ENCODE measurements at regions not wholly inside any gene's neighbourhood (a gene's known extent, or its start where the extent isn't known, plus 50 kb on each side); places are given as distances from the start of the nearest gene placed in this dataset.

GRCh38 chr15:38826880-38827279 is 262.3 kb upstream of the RASGRP1 start:
- Mint-ChIP-seq H3K27ac (no peak overlapping the region), H3K4me1 (ENCODE audit: low read depth) (no peaks in the 10 kb centered on the region), H3K36me3 (ENCODE audit: insufficient read depth) (no peaks in the 10 kb centered on the region), H3K9me3 (ENCODE audit: low read depth) (no peaks in the 10 kb centered on the region), H3K27me3 (peaks cover 11% of the 10 kb centered on the region), H3K4me3 (ENCODE audit: low read depth) (no peak overlapping the region)
- no peak for DNase-seq (ENCODE audit: low spot score, unreplicated experiment)
- TF ChIP-seq, protein P1, sequence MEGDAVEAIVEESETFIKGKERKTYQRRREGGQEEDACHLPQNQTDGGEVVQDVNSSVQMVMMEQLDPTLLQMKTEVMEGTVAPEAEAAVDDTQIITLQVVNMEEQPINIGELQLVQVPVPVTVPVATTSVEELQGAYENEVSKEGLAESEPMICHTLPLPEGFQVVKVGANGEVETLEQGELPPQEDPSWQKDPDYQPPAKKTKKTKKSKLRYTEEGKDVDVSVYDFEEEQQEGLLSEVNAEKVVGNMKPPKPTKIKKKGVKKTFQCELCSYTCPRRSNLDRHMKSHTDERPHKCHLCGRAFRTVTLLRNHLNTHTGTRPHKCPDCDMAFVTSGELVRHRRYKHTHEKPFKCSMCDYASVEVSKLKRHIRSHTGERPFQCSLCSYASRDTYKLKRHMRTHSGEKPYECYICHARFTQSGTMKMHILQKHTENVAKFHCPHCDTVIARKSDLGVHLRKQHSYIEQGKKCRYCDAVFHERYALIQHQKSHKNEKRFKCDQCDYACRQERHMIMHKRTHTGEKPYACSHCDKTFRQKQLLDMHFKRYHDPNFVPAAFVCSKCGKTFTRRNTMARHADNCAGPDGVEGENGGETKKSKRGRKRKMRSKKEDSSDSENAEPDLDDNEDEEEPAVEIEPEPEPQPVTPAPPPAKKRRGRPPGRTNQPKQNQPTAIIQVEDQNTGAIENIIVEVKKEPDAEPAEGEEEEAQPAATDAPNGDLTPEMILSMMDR (IDR thresholded peaks at IDR 0.05; ENCODE audit: unreplicated experiment), result no peak

DNA sequence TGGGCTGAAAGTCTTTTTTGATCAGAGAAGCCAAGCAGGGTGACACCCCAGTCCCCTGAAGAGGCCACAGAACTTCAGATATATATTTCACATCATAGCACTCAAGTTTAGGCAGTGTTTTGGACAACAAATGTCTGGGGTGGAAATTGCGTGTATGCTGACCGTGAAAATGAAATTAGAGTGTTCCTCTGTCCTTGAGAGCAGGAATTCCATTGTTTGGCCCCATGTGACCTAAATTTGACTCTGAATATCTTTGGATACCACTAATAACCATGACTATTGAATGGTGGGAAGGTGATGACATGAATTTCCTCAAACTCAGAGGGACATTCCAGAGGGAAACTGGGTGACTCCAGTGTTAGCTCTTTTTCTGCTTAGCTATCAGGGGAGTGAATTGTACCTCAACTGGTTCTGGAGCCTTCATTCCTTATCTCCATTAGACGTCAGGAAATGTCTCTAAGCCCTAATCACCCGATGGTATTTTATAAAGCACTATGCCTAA is 263.5 kb upstream of the RASGRP1 start:
- Mint-ChIP-seq H3K36me3 (ENCODE audit: insufficient read depth) (no peaks in the 10 kb centered on the region), H3K27me3 (peaks cover 11% of the 10 kb centered on the region), H3K9me3 (ENCODE audit: low read depth) (peaks cover 10% of the 10 kb centered on the region), H3K27ac (no peak overlapping the region), H3K4me1 (ENCODE audit: low read depth) (no peaks in the 10 kb centered on the region), H3K4me3 (ENCODE audit: low read depth) (no peak overlapping the region)
- no peak for DNase-seq (ENCODE audit: low spot score, unreplicated experiment)
- TF ChIP-seq, protein P1 (IDR thresholded peaks at IDR 0.05; ENCODE audit: unreplicated experiment), result no peak

- H3K4me3 Mint-ChIP-seq (ENCODE audit: low read depth), result no peak overlapping the region
- no peaks in the 10 kb centered on the region for H3K4me1 Mint-ChIP-seq (ENCODE audit: low read depth)
- peaks cover 11% of the 10 kb centered on the region for H3K27me3 Mint-ChIP-seq
- no peak overlapping the region for H3K27ac Mint-ChIP-seq
- H3K9me3 Mint-ChIP-seq (ENCODE audit: low read depth), result peaks cover 13% of the 10 kb centered on the region
- no peaks in the 10 kb centered on the region for H3K36me3 Mint-ChIP-seq (ENCODE audit: insufficient read depth)
- no peak for DNase-seq (ENCODE audit: low spot score, unreplicated experiment)
- TF ChIP-seq, protein P1 (IDR thresholded peaks at IDR 0.05; ENCODE audit: unreplicated experiment), result no peak
Measured at GRCh38 chr15:38829086-38829485, 264.5 kb upstream of the RASGRP1 start.

- Mint-ChIP-seq H3K9me3 (ENCODE audit: low read depth) (peaks cover 13% of the 10 kb centered on the region), H3K4me1 (ENCODE audit: low read depth) (no peaks in the 10 kb centered on the region), H3K4me3 (ENCODE audit: low read depth) (no peak overlapping the region), H3K27ac (no peak overlapping the region), H3K36me3 (ENCODE audit: insufficient read depth) (no peaks in the 10 kb centered on the region), H3K27me3 (no peaks in the 10 kb centered on the region)
- DNase-seq (ENCODE audit: low spot score, unreplicated experiment), result no peak
- TF ChIP-seq, protein P1 (IDR thresholded peaks at IDR 0.05; ENCODE audit: unreplicated experiment), result no peak
Measured at GRCh38 chr15:38842226-38842625, 277.6 kb upstream of the RASGRP1 start.

- no peaks in the 10 kb centered on the region for H3K27me3 Mint-ChIP-seq
- no peaks in the 10 kb centered on the region for H3K36me3 Mint-ChIP-seq (ENCODE audit: insufficient read depth)
- no peak overlapping the region for H3K27ac Mint-ChIP-seq
- TF ChIP-seq, protein P1 (IDR thresholded peaks at IDR 0.05; ENCODE audit: unreplicated experiment), result no peak
- peaks cover 9% of the 10 kb centered on the region for H3K9me3 Mint-ChIP-seq (ENCODE audit: low read depth)
- DNase-seq (ENCODE audit: low spot score, unreplicated experiment), result no peak
- H3K4me1 Mint-ChIP-seq (ENCODE audit: low read depth), result no peaks in the 10 kb centered on the region
- no peak overlapping the region for H3K4me3 Mint-ChIP-seq (ENCODE audit: low read depth)
Measured at GRCh38 chr15:38843051-38843501, 278.5 kb upstream of the RASGRP1 start.

Measured in progenitor cell of endocrine pancreas (in vitro differentiated cells).